NT2/D1 (cell line): ENCODE measurements at regions not wholly inside any gene's neighbourhood (a gene's known extent, or its start where the extent isn't known, plus 50 kb on each side); places are given as distances from the start of the nearest gene placed in this dataset.

ENCODE experiments used
- DNase-seq: peaks from one replicate; pipeline ENCODE4 v3.0.0-alpha.2; 2011; ENCODE audit warnings: low read depth, low spot score
- H3K27me3 ChIP-seq: 2 replicates; pipeline ENCODE4 v1.6.0; 2011; ENCODE audit warnings: mild to moderate bottlenecking; ENCODE audit not compliant: insufficient read length, insufficient read depth
- H3K36me3 ChIP-seq: 2 replicates; pipeline ENCODE4 v1.6.1; 2011; ENCODE audit warnings: mild to moderate bottlenecking, low read length, mixed read lengths; ENCODE audit not compliant: insufficient read depth, insufficient read length
- H3K4me1 ChIP-seq: 2 replicates; pipeline ENCODE4 v1.5.1; 2011; ENCODE audit not compliant: insufficient read depth, insufficient read length
- H3K4me3 ChIP-seq: 2 replicates; pipeline ENCODE4 v1.5.1; 2011; ENCODE audit warnings: low read depth; ENCODE audit not compliant: insufficient read length
- H3K9ac ChIP-seq: 2 replicates; pipeline ENCODE4 v1.6.0; 2011; ENCODE audit warnings: low read depth; ENCODE audit not compliant: insufficient read length
- H3K9me3 ChIP-seq: 2 replicates; pipeline ENCODE4 v1.5.1; 2011; ENCODE audit warnings: mild to moderate bottlenecking, low read length; ENCODE audit not compliant: insufficient read depth
- SUZ12 ChIP-seq: IDR thresholded peaks from 2 replicates; pipeline ENCODE4 v1.6.1; 2011; ENCODE audit not compliant: insufficient read length, insufficient read depth; ENCODE audit errors: extremely low read depth
- YY1 ChIP-seq: IDR thresholded peaks from 2 replicates; pipeline ENCODE4 v1.6.1; 2011; ENCODE audit not compliant: insufficient read length, insufficient read depth
- ZNF274 ChIP-seq: IDR thresholded peaks from 2 replicates; pipeline ENCODE4 v1.6.1; 2011; ENCODE audit warnings: mild to moderate bottlenecking, low read depth, low read length

GRCh38 chr4:174110180-174110579, 173.3 kb downstream of the FBXO8 start:
- no peak for DNase-seq
- H3K9ac ChIP-seq = no peak overlapping the region
- H3K4me1 ChIP-seq = no peaks in the 10 kb centered on the region
- no peaks in the 10 kb centered on the region for H3K9me3 ChIP-seq
- no peak overlapping the region for H3K4me3 ChIP-seq
- TF ChIP-seq SUZ12 (no peak), ZNF274 (no peak), YY1 (no peak)
- H3K27me3 ChIP-seq = no peaks in the 10 kb centered on the region
- no peaks in the 10 kb centered on the region for H3K36me3 ChIP-seq

- Histone ChIP-seq H3K36me3 (no peaks in the 10 kb centered on the region), H3K4me3 (no peak overlapping the region), H3K9ac (no peak overlapping the region), H3K27me3 (no peaks in the 10 kb centered on the region), H3K9me3 (no peaks in the 10 kb centered on the region), H3K4me1 (no peaks in the 10 kb centered on the region)
- TF ChIP-seq ZNF274 (no peak), YY1 (no peak), SUZ12 (no peak)
- no peak for DNase-seq
These were observed 175.6 kb downstream of the FBXO8 start for GRCh38 chr4:174107746-174108354.

DNA sequence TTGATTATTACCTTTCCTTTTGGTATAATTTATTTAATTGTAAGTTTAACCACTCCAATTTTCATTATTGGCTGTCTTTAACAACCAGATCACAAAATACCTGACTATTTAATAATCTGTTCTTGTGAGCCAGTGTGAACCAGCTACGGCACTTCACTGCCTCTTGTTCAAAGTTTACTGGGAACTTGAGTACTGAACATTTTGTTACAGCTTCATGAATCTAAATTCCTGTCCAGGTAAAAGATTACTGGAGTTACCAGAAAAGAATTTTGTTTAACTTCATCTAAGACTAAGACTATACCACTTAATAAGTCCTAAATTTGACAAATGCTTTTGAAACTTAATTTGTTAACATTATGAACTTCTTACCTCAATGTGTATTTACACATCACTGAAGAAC, 178.3 kb downstream of the FBXO8 start:
- no peaks in the 10 kb centered on the region for H3K4me1 ChIP-seq
- H3K9ac ChIP-seq = no peak overlapping the region
- no peaks in the 10 kb centered on the region for H3K9me3 ChIP-seq
- no peak for TF ChIP-seq ZNF274
- no peak for TF ChIP-seq SUZ12
- TF ChIP-seq YY1 = no peak
- no peak for DNase-seq
- no peak overlapping the region for H3K4me3 ChIP-seq
- H3K36me3 ChIP-seq = no peaks in the 10 kb centered on the region
- no peaks in the 10 kb centered on the region for H3K27me3 ChIP-seq

- Histone ChIP-seq H3K9me3 (no peaks in the 10 kb centered on the region), H3K9ac (no peak overlapping the region), H3K27me3 (no peaks in the 10 kb centered on the region), H3K4me1 (no peaks in the 10 kb centered on the region), H3K36me3 (no peaks in the 10 kb centered on the region), H3K4me3 (no peak overlapping the region)
- DNase-seq = no peak
- TF ChIP-seq YY1 = no peak
- TF ChIP-seq SUZ12 = no peak
- TF ChIP-seq ZNF274 = no peak
These were observed 182.6 kb downstream of the FBXO8 start for GRCh38 chr4:174100910-174101309.

- TF ChIP-seq YY1 = no peak
- no peak for TF ChIP-seq SUZ12
- no peak for TF ChIP-seq ZNF274
- H3K9ac ChIP-seq = no peak overlapping the region
- no peaks in the 10 kb centered on the region for H3K27me3 ChIP-seq
- no peaks in the 10 kb centered on the region for H3K9me3 ChIP-seq
- no peak overlapping the region for H3K4me3 ChIP-seq
- H3K36me3 ChIP-seq = no peaks in the 10 kb centered on the region
- H3K4me1 ChIP-seq = no peaks in the 10 kb centered on the region
- no peak for DNase-seq
These were observed 183.8 kb downstream of the FBXO8 start for GRCh38 chr4:174099712-174100111.

DNA sequence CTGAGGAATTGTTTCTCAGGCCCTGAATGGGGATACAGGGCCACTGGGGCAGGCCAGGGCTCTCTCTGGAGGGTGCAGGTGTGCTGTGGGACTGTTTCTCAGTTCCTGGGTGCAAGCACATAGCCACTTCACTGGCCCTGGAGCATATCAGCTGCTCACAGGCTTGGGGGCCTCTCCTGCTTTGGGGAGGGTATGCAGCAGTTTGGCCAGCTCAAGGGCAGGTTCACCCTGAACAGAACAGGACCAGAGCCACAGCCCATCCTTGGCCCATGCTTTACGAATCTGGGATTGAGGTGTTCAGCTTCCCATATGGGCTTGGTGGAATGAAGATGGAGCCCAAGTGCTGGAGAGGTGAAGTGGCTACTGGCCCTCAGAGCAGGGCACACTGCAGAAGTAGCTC, 186.5 kb downstream of the FBXO8 start:
- Histone ChIP-seq H3K9me3 (no peaks in the 10 kb centered on the region), H3K27me3 (no peaks in the 10 kb centered on the region), H3K9ac (no peak overlapping the region), H3K4me1 (no peaks in the 10 kb centered on the region), H3K36me3 (no peaks in the 10 kb centered on the region), H3K4me3 (no peak overlapping the region)
- TF ChIP-seq SUZ12 (no peak), YY1 (no peak), ZNF274 (no peak)
- DNase-seq = no peak

DNA sequence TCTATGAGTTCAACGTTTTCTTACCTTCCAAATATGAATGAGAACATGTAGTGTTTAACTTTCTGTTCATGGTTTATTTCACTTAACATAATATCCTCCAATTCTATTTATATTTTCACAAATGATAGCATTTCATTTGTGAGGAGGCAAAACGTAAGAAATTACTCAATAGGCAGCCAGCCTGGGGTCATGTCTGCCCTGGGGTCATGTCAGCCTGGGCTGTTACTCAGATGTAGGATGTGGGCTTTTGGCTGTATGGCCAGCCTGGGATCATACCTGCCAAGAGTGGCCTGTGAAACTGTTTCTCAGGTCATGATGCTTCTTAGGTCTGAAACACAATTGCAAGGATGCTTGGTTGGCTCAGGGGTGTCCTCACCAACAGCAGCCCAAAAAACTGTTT, 187.0 kb downstream of the FBXO8 start:
- Histone ChIP-seq H3K9ac (no peak overlapping the region), H3K4me3 (no peak overlapping the region), H3K9me3 (no peaks in the 10 kb centered on the region), H3K4me1 (no peaks in the 10 kb centered on the region), H3K27me3 (no peaks in the 10 kb centered on the region), H3K36me3 (no peaks in the 10 kb centered on the region)
- TF ChIP-seq YY1 = no peak
- no peak for TF ChIP-seq ZNF274
- TF ChIP-seq SUZ12 = no peak
- no peak for DNase-seq

GRCh38 chr4:174091130-174091529, 192.3 kb downstream of the FBXO8 start:
- Histone ChIP-seq H3K27me3 (no peaks in the 10 kb centered on the region), H3K9ac (no peak overlapping the region), H3K4me3 (no peak overlapping the region), H3K4me1 (no peaks in the 10 kb centered on the region), H3K36me3 (no peaks in the 10 kb centered on the region), H3K9me3 (no peaks in the 10 kb centered on the region)
- TF ChIP-seq YY1 (no peak), SUZ12 (no peak), ZNF274 (no peak)
- no peak for DNase-seq
